ENCODE measurements at regions not wholly inside any gene's neighbourhood (a gene's known extent, or its start where the extent isn't known, plus 50 kb on each side); places are given as distances from the start of the nearest gene placed in this dataset.

DNA sequence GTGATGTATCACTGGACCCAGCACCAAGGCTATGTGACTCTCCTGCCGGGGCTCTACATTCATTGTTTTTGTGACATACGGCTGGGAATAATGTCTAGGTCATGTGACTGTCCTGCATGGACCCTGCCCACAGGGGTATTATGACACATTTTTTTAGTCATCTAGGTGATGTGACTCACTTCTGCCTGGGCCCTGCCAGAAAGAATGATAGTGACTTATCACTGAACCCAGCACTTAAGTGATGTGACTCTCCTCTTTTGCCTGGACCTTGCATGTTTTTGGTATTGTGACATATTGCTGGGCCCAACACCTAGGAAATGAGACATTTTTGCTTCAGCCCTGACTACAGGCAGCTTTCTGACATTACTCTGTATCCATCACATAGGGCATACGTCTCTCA is 51.1 kb upstream of the ZNF107 start:
- Histone ChIP-seq H3K27ac (no peak overlapping the region), H3K36me3 (no peaks in the 10 kb centered on the region), H3K4me3 (no peak overlapping the region), H3K27me3 (no peaks in the 10 kb centered on the region), H3K9me3 (no peaks in the 10 kb centered on the region), H3K4me1 (no peaks in the 10 kb centered on the region)
- DNase-seq, result no peak
- in situ Hi-C loops (cut with MboI; ENCODE audit: low sequenced_read_pairs in 4 of 4) (loop anchor here in 2 of 4 donors (25.0 kb wide), 1 partner anchor 428 kb away; no protein-coding TSS in a partner anchor), intact Hi-C loops (cut with DNase I; ENCODE audit: low total_unique reads) (loop anchor here (5.0 to 10.0 kb wide), 2 partner anchors 433 to 1610 kb away; no protein-coding TSS in a partner anchor)
- no peak for ATAC-seq
- TF ChIP-seq CTCF (IDR thresholded peaks at IDR 0.05 in 4 of 5, conservative IDR thresholded peaks at IDR 0.05 in 1 of 5) (no peak), POLR2A (IDR thresholded peaks at IDR 0.05) (no peak)

DNA sequence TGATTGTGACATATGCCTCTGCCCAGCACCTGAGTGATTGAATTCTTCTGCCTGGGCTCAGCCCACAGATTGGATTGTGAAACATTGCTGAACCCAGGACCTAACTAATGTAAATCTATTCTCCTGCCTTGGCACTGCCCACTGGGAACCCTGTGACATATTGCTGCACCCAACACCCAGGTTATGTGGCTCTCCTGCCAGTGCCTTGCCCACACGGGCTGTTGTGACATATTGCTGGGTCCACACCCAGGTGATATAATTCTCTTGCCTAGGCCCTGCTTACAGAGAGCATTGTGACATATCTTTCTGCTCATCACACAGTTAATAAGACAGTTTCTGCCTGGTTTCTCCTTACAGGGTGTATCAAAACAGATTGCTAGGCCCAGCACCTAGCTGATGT is 50.8 kb upstream of the ZNF680 start:
- DNase-seq, result no peak
- no peak for ATAC-seq
- Histone ChIP-seq H3K27ac (no peak overlapping the region), H3K4me3 (no peak overlapping the region), H3K9me3 (no peaks in the 10 kb centered on the region), H3K4me1 (no peaks in the 10 kb centered on the region), H3K27me3 (no peaks in the 10 kb centered on the region), H3K36me3 (no peaks in the 10 kb centered on the region)
- TF ChIP-seq POLR2A (IDR thresholded peaks at IDR 0.05) (no peak), CTCF (IDR thresholded peaks at IDR 0.05 in 4 of 5, conservative IDR thresholded peaks at IDR 0.05 in 1 of 5) (no peak)
- in situ Hi-C loops (cut with MboI; ENCODE audit: low sequenced_read_pairs in 4 of 4), result loop anchor here in 2 of 4 donors (25.0 kb wide), 1 partner anchor 426 kb away; no protein-coding TSS in a partner anchor
- intact Hi-C loops (cut with DNase I; ENCODE audit: low total_unique reads), result loop anchor here (10.0 kb wide), 1 partner anchor 1609 kb away; no protein-coding TSS in a partner anchor

Data from gastrocnemius medialis (tissue), 4 donors.